ENCODE measurements at regions not wholly inside any gene's neighbourhood (a gene's known extent, or its start where the extent isn't known, plus 50 kb on each side); places are given as distances from the start of the nearest gene placed in this dataset.

- Histone ChIP-seq H3K4me2 (peak overlapping the region; percentile 5 to 51 (median 32); a peak in 19 of 22 replicates), H3K27me3 (no peaks in the 10 kb centered on the region), H3K4me3 (no peak overlapping the region), H3K4me1 (peaks cover 3 to 12% (median 9%) of the 10 kb centered on the region in 10 experiments; a peak in 17 of 20 replicates), H3K27ac (no peak overlapping the region), H3K36me3 (no peaks in the 10 kb centered on the region), H3K9me3 (replicated peaks in 1 of 11) (no peaks in the 10 kb centered on the region), H3K9ac (no peak overlapping the region), H4K20me1 (no peaks in the 10 kb centered on the region)
- TF ChIP-seq Cebpa-rat (IDR thresholded peaks at IDR 0.05), result no peak
These were observed 311.6 kb downstream of the EN1 start for GRCh38 chr2:118535818-118536212.

GRCh38 chr2:118535171-118535817 is 312.2 kb downstream of the EN1 start:
- Histone ChIP-seq H3K36me3 (no peaks in the 10 kb centered on the region), H3K27me3 (no peaks in the 10 kb centered on the region), H3K27ac (no peak overlapping the region), H3K4me3 (no peak overlapping the region), H3K4me1 (peaks cover 3 to 12% (median 9%) of the 10 kb centered on the region in 10 experiments; a peak in 17 of 20 replicates), H3K4me2 (peak overlapping the region; percentile 5 to 51 (median 32); a peak in 18 of 22 replicates), H3K9ac (no peak overlapping the region), H4K20me1 (no peaks in the 10 kb centered on the region), H3K9me3 (replicated peaks in 1 of 11) (no peaks in the 10 kb centered on the region)
- TF ChIP-seq Cebpa-rat (IDR thresholded peaks at IDR 0.05), result no peak

- no peaks in the 10 kb centered on the region for H3K36me3 ChIP-seq
- no peak for TF ChIP-seq Cebpa-rat (IDR thresholded peaks at IDR 0.05)
- no peak overlapping the region for H3K4me2 ChIP-seq
- H3K27me3 ChIP-seq, result no peaks in the 10 kb centered on the region
- no peak overlapping the region for H3K4me3 ChIP-seq
- H4K20me1 ChIP-seq, result no peaks in the 10 kb centered on the region
- no peaks in the 10 kb centered on the region for H3K9me3 ChIP-seq (replicated peaks in 1 of 11)
- H3K9ac ChIP-seq, result no peak overlapping the region
- H3K27ac ChIP-seq, result no peak overlapping the region
- peaks cover 2 to 8% (median 8%) of the 10 kb centered on the region in 10 experiments; a peak in 17 of 20 replicates for H3K4me1 ChIP-seq
These were observed 316.5 kb downstream of the EN1 start for GRCh38 chr2:118530976-118531375.

GRCh38 chr2:118529908-118530599 is 317.4 kb downstream of the EN1 start:
- TF ChIP-seq Cebpa-rat (IDR thresholded peaks at IDR 0.05), result no peak
- H3K27me3 ChIP-seq, result no peaks in the 10 kb centered on the region
- no peaks in the 10 kb centered on the region for H4K20me1 ChIP-seq
- no peaks in the 10 kb centered on the region for H3K9me3 ChIP-seq (replicated peaks in 1 of 11)
- H3K4me2 ChIP-seq, result no peak overlapping the region
- no peak overlapping the region for H3K4me3 ChIP-seq
- no peak overlapping the region for H3K27ac ChIP-seq
- H3K4me1 ChIP-seq, result no peaks in the 10 kb centered on the region; a peak in 1 of 20 replicates
- no peaks in the 10 kb centered on the region for H3K36me3 ChIP-seq
- H3K9ac ChIP-seq, result no peak overlapping the region

GRCh38 chr2:118527571-118527970 is 319.9 kb downstream of the EN1 start:
- Histone ChIP-seq H3K9me3 (replicated peaks in 1 of 11) (peaks cover under 1 to 15% (median 5%) of the 10 kb centered on the region in 11 experiments; a peak in 14 of 22 replicates), H3K27me3 (no peaks in the 10 kb centered on the region), H3K4me2 (no peak overlapping the region), H3K4me3 (no peak overlapping the region), H4K20me1 (no peaks in the 10 kb centered on the region), H3K4me1 (no peaks in the 10 kb centered on the region), H3K9ac (no peak overlapping the region), H3K27ac (no peak overlapping the region), H3K36me3 (no peaks in the 10 kb centered on the region)
- no peak for TF ChIP-seq Cebpa-rat (IDR thresholded peaks at IDR 0.05)

- no peak overlapping the region for H3K9ac ChIP-seq
- H3K36me3 ChIP-seq, result no peaks in the 10 kb centered on the region; a peak in 2 of 22 replicates
- peaks cover 23 to 37% (median 27%) of the 10 kb centered on the region in 11 experiments for H3K9me3 ChIP-seq (replicated peaks in 1 of 11)
- H3K4me2 ChIP-seq, result no peak overlapping the region
- no peaks in the 10 kb centered on the region for H4K20me1 ChIP-seq
- TF ChIP-seq Cebpa-rat (IDR thresholded peaks at IDR 0.05), result no peak
- no peak overlapping the region for H3K27ac ChIP-seq
- H3K4me1 ChIP-seq, result no peaks in the 10 kb centered on the region
- no peaks in the 10 kb centered on the region for H3K27me3 ChIP-seq
- no peak overlapping the region for H3K4me3 ChIP-seq
These were observed 322.1 kb downstream of the EN1 start for GRCh38 chr2:118525346-118525745.

- Histone ChIP-seq H3K36me3 (no peaks in the 10 kb centered on the region; a peak in 2 of 22 replicates), H3K9ac (no peak overlapping the region), H3K4me2 (no peak overlapping the region), H3K4me3 (no peak overlapping the region), H3K4me1 (no peaks in the 10 kb centered on the region), H3K27ac (no peak overlapping the region), H3K9me3 (replicated peaks in 1 of 11) (peaks cover 27 to 42% (median 31%) of the 10 kb centered on the region in 11 experiments), H3K27me3 (no peaks in the 10 kb centered on the region), H4K20me1 (no peaks in the 10 kb centered on the region)
- TF ChIP-seq Cebpa-rat (IDR thresholded peaks at IDR 0.05), result no peak
These were observed 322.5 kb downstream of the EN1 start for GRCh38 chr2:118524911-118525310.

GRCh38 chr2:118523761-118524160 is 323.7 kb downstream of the EN1 start:
- Histone ChIP-seq H3K9me3 (replicated peaks in 1 of 11) (peaks cover 37 to 53% (median 43%) of the 10 kb centered on the region in 11 experiments), H3K4me2 (no peak overlapping the region), H3K27me3 (no peaks in the 10 kb centered on the region), H3K9ac (no peak overlapping the region), H4K20me1 (no peaks in the 10 kb centered on the region), H3K36me3 (no peaks in the 10 kb centered on the region; a peak in 2 of 22 replicates), H3K4me3 (no peak overlapping the region), H3K27ac (no peak overlapping the region), H3K4me1 (no peaks in the 10 kb centered on the region)
- no peak for TF ChIP-seq Cebpa-rat (IDR thresholded peaks at IDR 0.05)

- Histone ChIP-seq H3K27me3 (no peaks in the 10 kb centered on the region), H3K9me3 (replicated peaks in 1 of 11) (peaks cover 37 to 56% (median 45%) of the 10 kb centered on the region in 11 experiments), H3K9ac (no peak overlapping the region)
These were observed 325.5 kb downstream of the EN1 start for GRCh38 chr2:118521960-118522359.

More at GRCh38 chr2:118521960-118522359, 325.5 kb downstream of the EN1 start:
- no peaks in the 10 kb centered on the region; a peak in 2 of 22 replicates for H3K36me3 ChIP-seq
- TF ChIP-seq Cebpa-rat (IDR thresholded peaks at IDR 0.05), result no peak
- H3K27ac ChIP-seq, result no peak overlapping the region
- H4K20me1 ChIP-seq, result no peaks in the 10 kb centered on the region
- no peaks in the 10 kb centered on the region for H3K4me1 ChIP-seq
- no peak overlapping the region for H3K4me3 ChIP-seq
- no peak overlapping the region for H3K4me2 ChIP-seq
